BE2C (cell line): ENCODE measurements at regions not wholly inside any gene's neighbourhood (a gene's known extent, or its start where the extent isn't known, plus 50 kb on each side); places are given as distances from the start of the nearest gene placed in this dataset.

Source experiments
- DNase-seq: peaks from one replicate; pipeline ENCODE4 v3.0.0-alpha.2; 2020
- H3K27me3 ChIP-seq: fragments of 250-450 bp; sonication (Bioruptor Pico); 2 replicates; pipeline ENCODE4 v1.5.1; 2020; ENCODE audit warnings: mild to moderate bottlenecking
- H3K36me3 ChIP-seq: fragments of 250-450 bp; sonication (Bioruptor Pico); 2 replicates; pipeline ENCODE4 v1.5.1; 2020; ENCODE audit warnings: mild to moderate bottlenecking
- H3K4me1 ChIP-seq: fragments of 250-450 bp; sonication (Bioruptor Pico); 2 replicates; pipeline ENCODE4 v1.5.1; 2020
- H3K4me3 ChIP-seq: 2 replicates; pipeline ENCODE4 v1.5.1; 2011; ENCODE audit warnings: low read depth, low read length
- H3K9me3 ChIP-seq: fragments of 250-450 bp; sonication (Bioruptor Pico); 2 replicates; pipeline ENCODE4 v1.5.1; 2020
- CTCF ChIP-seq: IDR thresholded peaks from 2 replicates; pipeline ENCODE4 v1.5.1; 2012; ENCODE audit warnings: mild to moderate bottlenecking, low read depth, low read length

- Histone ChIP-seq H3K27me3 (no peaks in the 10 kb centered on the region), H3K4me3 (no peak overlapping the region), H3K9me3 (no peaks in the 10 kb centered on the region), H3K36me3 (no peaks in the 10 kb centered on the region), H3K4me1 (no peaks in the 10 kb centered on the region; the same call in 1 of the 2 replicates)
- no peak for TF ChIP-seq CTCF
- DNase-seq: no peak
Measured at GRCh38 chr20:17874271-17875105, 94.1 kb downstream of the SNX5 start.

DNA sequence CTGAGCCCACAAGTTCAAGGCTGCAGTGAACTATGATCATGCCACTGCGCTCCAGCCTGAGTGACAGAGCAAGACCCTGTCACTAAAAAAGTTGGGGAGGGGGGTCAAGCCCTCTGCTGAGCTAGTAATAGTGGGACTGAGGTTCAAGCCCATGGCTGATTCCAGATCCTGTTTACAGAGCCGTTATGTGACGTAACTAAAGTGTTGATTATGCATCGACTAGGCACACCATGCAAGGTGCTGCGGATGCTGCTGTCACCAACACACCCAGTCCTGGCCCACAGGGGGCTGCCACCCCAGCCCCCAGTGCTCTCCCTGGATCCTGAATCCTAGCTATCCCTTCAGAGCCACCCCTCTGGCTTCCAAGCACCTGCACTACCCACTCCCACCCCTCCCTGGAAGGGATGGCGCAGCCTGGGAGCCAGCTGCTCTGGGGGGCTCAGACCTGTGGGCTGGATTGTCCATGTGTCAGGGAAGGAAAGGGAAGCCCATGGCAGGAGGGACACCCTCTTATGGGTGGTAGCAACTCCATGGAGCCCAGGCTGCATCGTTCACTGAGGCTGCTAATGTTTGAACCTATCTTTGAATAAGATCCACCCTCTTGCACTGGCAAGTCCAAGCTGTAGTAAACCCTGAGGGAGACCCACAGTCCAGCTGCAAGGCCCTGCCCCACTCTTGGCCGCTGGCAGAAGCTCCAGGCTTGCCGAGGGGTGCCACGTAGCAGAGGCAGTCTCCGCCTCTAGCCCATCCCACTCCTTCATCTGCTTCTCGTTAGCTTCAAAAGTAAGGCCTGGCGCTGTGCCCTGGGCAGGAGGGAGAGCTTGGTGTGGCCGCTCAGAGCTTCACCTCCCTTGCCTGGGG, 95.0 kb downstream of the SNX5 start:
- TF ChIP-seq CTCF: no peak
- H3K4me1 ChIP-seq: no peaks in the 10 kb centered on the region; the same call in 1 of the 2 replicates
- H3K27me3 ChIP-seq: no peaks in the 10 kb centered on the region
- H3K36me3 ChIP-seq: no peaks in the 10 kb centered on the region
- DNase-seq: peak; percentile 89
- no peaks in the 10 kb centered on the region for H3K9me3 ChIP-seq
- no peak overlapping the region for H3K4me3 ChIP-seq

- no peaks in the 10 kb centered on the region; the same call in 1 of the 2 replicates for H3K4me1 ChIP-seq
Measured at GRCh38 chr20:17872959-17873358, 95.6 kb downstream of the SNX5 start.

GRCh38 chr20:17872434-17872833, 96.2 kb downstream of the SNX5 start:
- H3K36me3 ChIP-seq: no peaks in the 10 kb centered on the region
- H3K4me3 ChIP-seq: no peak overlapping the region
- no peak for DNase-seq
- no peaks in the 10 kb centered on the region for H3K27me3 ChIP-seq
- no peaks in the 10 kb centered on the region for H3K9me3 ChIP-seq
- no peaks in the 10 kb centered on the region; the same call in 1 of the 2 replicates for H3K4me1 ChIP-seq
- TF ChIP-seq CTCF: no peak

More at GRCh38 chr20:17872959-17873358, 95.6 kb downstream of the SNX5 start:
- Histone ChIP-seq H3K9me3 (no peaks in the 10 kb centered on the region), H3K27me3 (no peaks in the 10 kb centered on the region), H3K4me3 (no peak overlapping the region), H3K36me3 (no peaks in the 10 kb centered on the region)
- no peak for DNase-seq
- TF ChIP-seq CTCF: no peak

- H3K36me3 ChIP-seq: no peaks in the 10 kb centered on the region
- TF ChIP-seq CTCF: no peak
- no peaks in the 10 kb centered on the region for H3K9me3 ChIP-seq
- no peaks in the 10 kb centered on the region for H3K27me3 ChIP-seq
- peaks cover under 1% of the 10 kb centered on the region for H3K4me1 ChIP-seq
- no peak overlapping the region for H3K4me3 ChIP-seq
- no peak for DNase-seq
Measured at GRCh38 chr20:17871886-17872285, 96.7 kb downstream of the SNX5 start.
